ENCODE measurements at regions not wholly inside any gene's neighbourhood (a gene's known extent, or its start where the extent isn't known, plus 50 kb on each side); places are given as distances from the start of the nearest gene placed in this dataset.

DNA sequence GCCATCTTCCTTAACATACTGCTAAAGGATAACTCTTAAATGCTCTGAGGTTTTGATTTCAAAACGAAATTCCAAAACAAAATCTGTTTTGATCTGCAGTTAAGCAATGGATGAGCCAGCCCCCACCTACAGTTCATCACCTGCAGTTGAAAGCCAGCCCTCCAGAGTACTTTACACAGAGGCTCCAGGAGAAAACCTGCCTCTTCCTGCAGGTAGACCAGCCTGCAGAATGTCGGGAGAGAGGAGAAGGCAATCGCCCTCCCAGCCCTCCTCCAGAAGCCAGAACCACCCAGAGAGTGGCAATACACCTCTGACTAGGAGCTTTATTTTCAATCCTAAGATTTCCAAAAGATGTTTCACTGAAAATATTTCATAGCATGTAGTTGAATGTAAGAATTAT, 798.1 kb downstream of the GATA3 start:
- TF ChIP-seq POLR2A (IDR thresholded peaks at IDR 0.05; ENCODE audit: low read depth, low read length) (no peak), POLR2AphosphoS5 (IDR thresholded peaks at IDR 0.05; ENCODE audit: low read depth, low read length) (no peak)
